Caki2 (cell line): ENCODE measurements at regions not wholly inside any gene's neighbourhood (a gene's known extent, or its start where the extent isn't known, plus 50 kb on each side); places are given as distances from the start of the nearest gene placed in this dataset.

Experiments
- DNase-seq: peaks from one replicate; pipeline ENCODE4 v3.0.0-alpha.2; 2015; ENCODE audit warnings: low read depth
- in situ Hi-C: cut with HindIII; loops from 2 replicates; pipeline ENCODE4 v1.10.0; 2016; ENCODE audit warnings: low sequenced_read_pairs, low pct_unique_long_range_greater_than_20kb, mixed read lengths

DNA sequence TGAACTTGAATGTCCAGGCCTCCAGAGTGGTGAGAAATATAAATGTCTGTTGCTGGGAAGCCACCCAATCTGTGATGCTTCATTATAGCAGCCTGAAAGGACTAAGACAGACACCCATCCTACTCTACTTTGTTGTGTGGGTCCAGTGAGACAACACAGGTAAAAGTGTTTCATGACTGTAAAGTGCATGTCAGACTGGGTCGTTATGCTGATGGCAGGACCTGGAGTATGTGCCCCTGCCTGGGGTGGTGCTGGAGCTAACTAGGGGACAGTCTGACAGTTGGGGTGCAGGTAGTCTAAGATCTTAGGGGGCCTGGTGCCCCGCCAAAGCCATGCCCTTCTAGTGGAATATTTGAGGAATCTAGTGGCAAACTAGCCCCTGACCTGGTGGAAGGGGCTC, 165.6 kb downstream of the TRIM29 start:
- in situ Hi-C loops: no loop called here
- DNase-seq: no peak

DNA sequence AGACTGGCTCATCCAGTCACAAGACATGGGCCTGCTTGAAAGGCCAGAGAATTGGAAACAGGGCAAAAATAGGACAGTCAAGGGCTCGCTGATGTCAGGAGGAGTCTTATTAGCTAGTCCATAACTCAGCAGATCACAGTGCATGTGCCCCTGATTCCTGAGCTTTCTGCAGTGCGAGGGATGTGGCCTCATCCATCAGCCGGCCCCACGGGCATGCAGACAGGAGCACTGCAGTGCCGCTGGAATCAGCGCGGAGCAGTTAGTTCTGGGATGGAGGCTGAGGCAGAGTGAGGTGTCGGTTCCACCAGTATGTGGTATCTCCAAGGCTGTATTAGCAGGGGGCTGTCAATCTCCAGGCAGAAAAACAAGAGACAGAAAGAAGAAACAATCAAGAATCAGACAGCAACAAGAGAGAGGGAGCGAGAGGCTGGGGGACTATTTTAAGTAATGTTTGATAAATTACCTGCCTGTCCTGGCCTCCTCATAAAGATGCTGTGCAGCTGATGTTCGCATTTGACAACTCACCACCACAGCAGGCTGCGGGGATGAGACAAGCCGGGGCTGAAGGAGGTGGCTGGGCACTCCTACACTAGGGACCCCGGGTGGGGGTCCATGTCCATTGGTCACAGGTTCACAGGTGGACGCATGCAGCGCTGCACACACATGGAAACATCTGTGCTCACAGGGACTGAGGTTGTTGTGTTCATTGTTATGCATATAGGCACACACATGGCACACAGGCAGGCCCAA, 167.2 kb downstream of the TRIM29 start:
- no peak for DNase-seq
- in situ Hi-C loops: no loop called here

DNA sequence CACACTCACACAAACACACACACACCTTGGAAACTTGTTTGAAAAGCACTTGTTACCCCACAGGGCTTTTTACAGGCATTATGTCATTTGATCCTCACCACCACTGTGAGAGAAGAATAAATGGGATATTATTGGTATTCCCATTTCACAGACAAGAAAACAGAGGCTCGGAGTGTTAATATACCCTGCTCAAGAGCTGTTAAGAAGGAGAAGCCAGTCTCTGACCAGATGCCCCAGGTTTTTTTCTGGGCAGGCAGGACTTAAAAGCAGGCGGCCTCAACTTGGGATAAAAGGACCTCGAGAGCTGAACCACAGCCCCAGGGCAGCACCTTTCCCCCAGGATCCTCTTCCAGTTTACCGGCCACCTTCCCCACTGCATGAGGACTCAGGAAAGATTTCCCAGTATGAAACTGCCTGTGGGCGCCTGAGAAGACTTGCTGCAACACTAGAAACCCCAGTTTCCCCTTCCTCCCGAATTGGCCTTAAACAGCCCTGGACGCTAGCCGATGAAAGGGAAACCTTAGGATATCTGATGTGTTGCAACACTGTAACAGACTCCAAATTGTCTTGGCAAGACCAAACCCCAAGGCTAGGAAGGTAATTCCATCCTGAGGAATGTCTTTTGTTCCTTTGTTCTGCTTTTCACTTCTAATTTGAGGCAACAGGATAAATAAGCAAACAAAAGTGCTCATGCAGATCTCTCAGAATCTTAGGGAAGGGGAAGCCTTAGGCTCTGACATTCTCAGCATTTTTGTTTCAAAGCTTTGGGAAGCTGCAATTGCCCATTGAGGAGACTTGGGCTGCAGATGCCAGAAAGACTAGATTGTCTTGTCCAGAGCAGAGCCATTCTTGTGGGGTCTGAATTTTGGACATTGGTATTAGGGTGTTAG, 173.5 kb downstream of the TRIM29 start:
- DNase-seq: no peak
- in situ Hi-C loops: no loop called here

DNA sequence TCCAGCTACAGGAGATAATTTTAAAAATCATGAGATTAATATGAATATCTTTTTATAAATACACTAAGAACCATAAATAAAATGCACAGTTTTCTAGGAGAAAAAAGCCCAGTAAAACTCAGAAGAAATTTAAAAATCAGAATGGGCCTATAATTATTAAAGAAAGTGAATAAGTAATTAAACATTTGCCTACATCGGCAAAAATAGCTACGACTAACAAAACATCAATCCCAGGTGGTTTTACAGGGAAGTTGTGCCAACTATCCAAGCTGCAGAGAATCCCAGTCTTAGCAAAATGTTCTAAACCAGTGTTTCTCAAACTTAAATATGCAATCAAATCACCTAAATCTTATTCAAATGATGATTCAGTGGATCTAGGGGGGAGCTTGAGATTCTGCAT, 180.0 kb downstream of the TRIM29 start:
- DNase-seq: no peak
- in situ Hi-C loops: no loop called here

DNA sequence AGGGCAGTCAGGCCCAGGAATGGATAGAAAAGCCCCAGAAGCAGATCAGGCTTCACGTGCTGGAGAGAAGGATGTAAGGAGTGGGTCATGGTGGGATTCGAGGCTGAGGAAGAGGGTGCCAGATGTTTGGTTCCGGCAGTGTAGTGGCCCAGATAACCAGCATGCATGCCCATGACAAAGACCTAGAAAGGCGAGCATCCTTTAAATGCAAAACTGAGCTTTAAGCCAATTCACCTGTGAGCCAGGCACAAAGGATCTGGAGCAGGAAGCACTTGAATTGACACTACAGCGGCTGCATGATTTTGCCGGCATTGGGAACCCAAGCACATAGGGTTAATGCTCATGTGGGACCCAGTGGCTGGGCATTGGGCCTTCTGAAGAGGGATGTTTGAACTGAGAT, 185.5 kb downstream of the TRIM29 start:
- in situ Hi-C loops: no loop called here

DNA sequence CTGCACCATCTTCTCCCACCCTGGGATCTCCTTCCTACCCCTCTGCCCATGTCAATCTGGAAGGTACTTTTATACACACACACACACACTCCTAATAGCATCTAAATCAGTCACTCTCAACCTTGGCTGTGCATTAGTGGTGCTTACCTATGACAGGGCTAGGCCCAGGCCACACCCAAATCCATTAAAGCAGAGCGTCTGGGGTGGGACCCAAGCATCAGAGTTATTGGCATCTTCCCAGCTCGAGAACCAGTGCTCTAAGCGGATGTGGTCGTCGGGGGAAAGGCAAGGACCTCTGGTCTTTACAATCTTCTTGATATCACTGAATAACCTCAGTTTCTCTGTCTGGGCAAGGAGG, 194.6 kb downstream of the TRIM29 start:
- in situ Hi-C loops: no loop called here

More for the DNA sequence above, 185.5 kb downstream of the TRIM29 start:
- DNase-seq: no peak

DNA sequence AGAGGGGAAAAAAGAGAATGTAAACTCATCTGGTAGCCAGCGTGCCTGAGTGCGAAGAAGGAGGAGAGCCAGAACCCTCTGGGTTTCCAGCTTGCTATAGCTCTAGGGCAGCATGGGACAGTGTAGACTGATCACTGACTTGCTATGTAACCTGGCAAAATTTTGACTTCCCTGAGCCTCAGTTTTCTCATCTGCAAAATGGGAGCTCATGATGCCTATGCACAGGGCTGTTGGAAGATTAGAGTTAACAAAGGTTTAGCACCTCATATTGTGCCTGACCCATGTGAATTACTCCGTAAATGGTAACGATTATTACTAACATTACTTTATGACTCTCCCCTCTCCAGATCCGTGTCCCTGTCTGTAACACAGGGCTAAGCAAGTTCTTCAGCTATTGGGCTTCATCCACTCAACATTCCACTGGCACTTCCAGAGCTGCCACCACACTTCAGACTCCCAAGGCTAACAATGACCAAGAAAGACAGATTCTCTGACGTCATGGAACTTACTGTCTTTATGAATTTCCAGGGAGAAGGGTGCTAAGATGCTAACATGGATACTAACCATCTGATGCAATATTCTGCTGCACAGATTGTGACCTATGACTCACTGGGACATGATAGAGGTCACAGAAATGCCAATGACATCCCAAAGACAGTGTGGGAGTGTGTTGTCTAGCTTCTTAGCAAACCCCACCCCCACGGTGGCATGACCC, 195.2 kb downstream of the TRIM29 start:
- DNase-seq: no peak
- in situ Hi-C loops: no loop called here

More for the DNA sequence above, 194.6 kb downstream of the TRIM29 start:
- no peak for DNase-seq

DNA sequence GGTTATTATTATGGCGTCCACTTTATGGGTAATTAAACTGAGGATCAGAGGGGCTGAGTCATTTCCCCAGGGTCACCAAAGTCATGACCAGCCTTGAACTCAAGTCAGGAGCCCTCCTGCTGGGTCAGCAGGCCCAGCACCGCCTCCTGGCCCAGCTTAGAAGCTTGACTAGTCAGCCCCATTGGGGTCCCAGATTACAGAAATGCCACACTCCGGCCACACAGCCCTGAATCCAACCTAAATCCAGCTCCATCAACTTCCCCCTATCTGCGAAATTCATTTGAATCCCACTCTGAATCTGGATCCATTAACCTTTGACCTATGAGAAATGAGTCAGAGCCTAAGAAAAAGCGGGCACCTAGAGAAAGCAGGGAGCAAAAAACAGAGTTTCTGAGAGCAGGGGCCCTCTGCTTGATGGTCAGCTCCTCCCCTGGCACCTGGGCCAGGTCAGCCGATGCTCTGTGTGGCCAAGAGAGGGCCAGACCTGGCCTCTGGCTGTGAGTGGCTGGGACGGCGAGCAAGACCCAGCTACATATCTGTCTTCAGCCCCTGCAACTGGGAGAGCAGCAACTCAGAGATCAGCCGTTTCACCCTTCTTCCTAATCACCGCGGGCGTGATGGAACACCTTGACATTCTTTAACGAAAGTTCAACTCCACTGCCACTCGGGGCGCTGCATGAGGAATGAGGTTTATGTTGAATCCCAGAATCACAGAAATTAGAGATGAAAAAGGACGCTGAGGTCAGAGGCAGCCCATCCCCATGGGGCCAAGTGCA, 196.1 kb downstream of the TRIM29 start:
- DNase-seq: no peak
- in situ Hi-C loops: no loop called here

DNA sequence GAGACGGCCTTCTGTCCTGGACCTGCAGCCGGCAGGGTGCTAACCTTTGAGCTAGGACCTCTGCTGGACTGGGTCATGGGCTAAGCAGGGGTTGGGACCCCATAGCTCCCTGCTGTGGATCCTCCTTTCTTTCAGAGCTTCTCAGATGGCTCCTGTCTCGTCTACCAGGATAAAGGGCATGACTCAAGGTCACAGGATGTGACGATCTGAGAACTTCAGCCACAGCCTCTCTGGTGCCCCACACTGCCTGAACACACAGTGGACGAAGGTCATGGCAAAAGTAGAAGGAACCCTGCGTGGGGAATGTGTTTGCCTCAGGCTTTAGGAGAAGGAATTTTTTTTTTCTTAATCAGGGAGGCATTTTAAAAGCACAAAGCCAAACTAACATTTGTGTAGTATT, 196.7 kb downstream of the TRIM29 start:
- in situ Hi-C loops: no loop called here
- DNase-seq: no peak

DNA sequence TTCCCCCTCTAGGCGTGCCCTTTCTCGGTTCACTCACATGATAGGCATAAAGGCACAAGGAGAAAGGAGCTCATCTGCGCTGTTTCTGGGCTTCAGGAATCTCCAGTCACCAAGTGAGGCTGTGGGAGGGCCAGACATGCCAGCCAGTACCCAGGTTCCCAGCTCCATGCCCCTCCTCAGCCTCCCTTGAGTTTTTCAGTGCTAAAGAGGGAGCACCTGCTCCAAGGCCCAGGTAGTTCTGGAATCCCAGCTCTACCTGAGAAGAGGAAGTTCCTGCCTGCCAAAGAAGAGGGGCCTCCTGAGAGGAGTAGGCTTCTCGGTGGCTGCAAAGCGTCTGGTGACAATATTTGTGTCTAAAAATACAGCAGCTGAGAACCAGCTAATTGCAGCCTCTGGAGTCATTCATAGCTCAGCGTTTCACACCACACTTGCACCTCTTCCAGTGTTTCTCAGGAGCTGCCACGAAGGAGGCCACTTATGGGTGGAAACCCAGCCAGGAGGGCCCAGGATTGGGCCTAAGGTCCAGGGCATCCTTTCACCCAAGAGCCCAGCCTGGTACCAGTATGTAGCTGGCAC, 197.4 kb downstream of the TRIM29 start:
- in situ Hi-C loops: no loop called here
- no peak for DNase-seq

DNA sequence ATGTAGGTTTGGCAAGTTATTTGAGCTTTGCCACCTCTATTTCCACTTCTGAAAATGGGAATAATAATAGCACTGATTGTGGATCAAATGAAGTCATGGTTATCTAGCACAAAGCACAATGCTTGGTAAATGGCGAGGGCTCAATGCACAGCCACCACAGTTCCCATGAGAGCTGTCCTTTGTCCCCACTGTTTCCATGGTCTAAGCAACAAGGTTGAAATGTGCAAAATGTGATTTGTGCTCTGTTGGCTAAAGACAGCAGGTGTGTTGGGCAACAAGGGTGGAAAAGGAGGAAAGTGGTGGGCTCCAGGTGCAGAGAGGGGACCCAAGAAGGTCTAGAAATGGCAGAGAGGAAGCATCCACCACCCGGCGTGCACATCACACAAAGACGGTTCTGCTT, 200.5 kb downstream of the TRIM29 start:
- in situ Hi-C loops: no loop called here
- no peak for DNase-seq

DNA sequence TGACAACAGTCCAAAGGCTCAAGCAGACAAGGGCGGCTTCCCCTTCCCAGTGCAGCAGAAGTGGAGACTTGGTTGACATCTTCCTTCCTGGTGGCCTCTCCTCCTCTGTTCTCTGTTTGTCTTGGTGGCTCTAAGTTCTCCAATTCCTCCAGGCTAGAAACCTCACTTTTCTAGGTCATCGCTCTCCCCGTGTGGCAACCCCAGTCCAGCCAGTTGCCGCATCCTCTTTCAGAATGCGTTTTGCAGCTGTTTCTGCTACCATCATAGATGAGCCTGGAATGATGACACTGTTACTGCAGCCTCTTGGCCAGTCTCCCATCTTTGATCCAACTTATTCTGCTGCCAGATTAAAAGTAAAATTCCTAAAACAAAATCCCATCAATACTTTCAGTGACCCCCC, 201.5 kb downstream of the TRIM29 start:
- in situ Hi-C loops: no loop called here
- DNase-seq: no peak

DNA sequence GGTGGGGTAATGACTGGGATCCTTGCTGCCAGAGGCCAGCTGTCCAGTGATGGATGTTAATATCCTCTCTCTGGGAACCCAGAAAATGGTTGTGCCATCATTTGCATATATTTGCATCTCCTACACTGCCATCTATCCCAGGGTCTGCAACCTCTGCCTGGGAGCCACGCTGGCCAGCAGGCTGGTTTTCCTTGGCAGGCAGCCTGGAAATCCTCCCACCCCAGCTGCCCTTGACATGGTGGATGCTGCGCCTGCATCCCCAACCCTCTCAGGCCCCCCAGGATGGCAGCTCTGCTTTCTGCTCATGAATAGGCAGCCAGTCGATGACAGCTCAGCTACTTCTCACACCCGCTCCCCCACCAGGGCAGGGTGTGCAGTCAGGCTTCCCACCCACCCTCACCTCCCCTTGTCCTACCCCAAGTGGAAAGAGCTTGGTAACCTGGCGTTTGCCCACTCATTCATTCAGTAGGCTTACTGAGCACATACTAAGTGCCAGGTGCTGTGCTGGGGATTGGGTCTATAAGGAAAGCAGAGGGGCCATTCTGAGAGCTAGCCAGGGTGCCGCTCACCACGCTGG, 202.5 kb downstream of the TRIM29 start:
- DNase-seq: no peak
- in situ Hi-C loops: no loop called here

DNA sequence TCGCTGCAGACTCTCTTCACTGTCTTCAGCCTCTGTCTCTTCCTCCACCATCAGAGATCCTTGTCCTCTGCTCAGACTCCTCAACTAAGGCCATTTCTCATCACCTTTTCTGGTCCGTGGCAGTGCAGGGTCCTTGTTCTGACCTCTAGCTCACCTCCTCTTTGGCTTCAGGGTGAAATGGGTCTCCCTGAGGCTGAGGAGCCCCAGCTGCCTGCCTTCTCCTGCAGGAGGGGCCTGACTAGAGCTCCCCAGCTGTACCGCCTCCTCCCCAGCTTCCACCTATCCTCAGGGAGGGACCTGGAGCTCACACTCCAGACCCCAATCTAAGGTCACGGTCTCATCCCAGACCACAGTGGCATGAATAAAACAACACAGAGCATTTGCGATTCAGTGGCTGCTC, 203.0 kb downstream of the TRIM29 start:
- no peak for DNase-seq
- in situ Hi-C loops: no loop called here

DNA sequence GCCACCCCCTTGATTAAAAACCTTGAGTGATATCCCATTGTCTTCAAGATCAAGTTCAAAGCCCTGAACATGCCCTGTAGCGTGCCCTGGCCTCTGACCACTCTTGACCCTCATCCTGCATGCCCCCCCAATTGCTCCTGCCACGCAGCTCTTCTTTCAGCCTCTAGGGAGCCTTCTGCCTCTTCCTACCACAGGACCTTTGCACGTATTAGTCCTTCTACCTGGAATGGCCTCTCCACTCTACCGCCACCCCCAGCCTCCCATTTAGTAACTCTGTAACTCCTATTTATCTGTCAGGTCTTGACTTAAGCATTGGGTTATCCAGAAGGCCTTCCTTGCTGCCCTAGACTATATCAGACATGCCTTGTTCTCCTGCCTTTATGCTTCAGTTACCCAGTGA, 203.6 kb downstream of the TRIM29 start:
- DNase-seq: no peak
- in situ Hi-C loops: no loop called here

DNA sequence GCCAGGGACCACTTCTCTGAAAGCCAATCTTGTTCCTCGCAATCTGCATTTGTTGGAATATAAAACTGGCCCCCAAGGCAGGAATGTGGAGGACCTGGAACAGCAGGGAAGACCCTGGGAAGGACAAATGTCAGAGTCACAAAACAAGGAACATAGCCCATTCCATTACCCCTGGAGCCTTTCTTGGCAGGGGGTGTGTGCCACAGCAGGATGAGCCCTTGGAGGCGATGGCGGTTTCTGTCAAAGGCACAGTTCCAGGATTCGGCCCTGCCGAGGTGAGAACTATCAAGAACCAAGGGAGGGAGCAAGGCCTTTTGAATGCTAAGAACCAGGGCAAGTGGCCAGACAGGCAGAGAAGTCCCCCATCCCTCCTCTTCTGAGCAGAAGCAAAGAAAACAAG, 204.3 kb downstream of the TRIM29 start:
- in situ Hi-C loops: no loop called here
- DNase-seq: no peak

DNA sequence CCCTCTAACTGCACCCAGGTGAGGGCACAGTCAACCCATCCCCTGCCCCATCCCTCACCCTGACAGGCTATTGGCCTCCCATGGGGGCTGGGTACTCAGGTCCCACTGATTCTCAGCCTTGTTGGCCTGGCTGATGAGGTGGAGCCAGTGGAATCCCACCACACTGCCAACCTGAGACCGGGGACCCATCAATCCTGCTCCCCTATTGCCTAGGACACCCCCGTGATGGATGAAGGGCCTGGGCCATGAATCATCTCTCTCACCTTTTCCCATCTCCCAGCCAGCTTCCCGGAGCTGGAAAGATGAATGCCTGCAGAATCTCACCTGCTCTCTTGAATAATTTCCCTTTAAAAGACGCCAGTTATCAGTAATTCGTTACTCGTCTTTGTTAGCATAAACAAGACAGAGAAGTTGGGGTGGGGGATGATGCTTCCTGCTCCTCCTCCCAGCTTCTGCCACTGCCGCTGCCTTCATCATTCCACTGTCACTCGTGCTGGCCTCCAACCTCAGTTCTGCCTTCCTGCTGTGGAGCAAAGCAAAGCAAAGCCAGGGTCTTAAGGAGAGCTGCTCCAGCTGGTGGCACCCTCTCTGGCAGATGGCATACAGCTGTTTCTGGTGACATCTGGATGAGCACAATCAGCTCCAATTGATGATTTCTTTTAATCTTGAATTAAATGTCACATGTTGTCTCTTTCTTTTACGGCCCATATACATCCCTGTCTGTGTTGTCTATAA, 204.0 kb upstream of the NECTIN1 start:
- DNase-seq: no peak
- in situ Hi-C loops: no loop called here
